Amniotic stem cell (primary cell): ENCODE measurements at regions not wholly inside any gene's neighbourhood (a gene's known extent, or its start where the extent isn't known, plus 50 kb on each side); places are given as distances from the start of the nearest gene placed in this dataset.
"Not testable (repeated sequence)": the region's sequence is repeated elsewhere in the genome, so short reads cannot be mapped to it uniquely, and the experiment has no call there.

ENCODE experiments used
- DNase-seq: peaks from one replicate; lab custom pipeline; 2025; lab: John Stamatoyannopoulos, UW

DNA sequence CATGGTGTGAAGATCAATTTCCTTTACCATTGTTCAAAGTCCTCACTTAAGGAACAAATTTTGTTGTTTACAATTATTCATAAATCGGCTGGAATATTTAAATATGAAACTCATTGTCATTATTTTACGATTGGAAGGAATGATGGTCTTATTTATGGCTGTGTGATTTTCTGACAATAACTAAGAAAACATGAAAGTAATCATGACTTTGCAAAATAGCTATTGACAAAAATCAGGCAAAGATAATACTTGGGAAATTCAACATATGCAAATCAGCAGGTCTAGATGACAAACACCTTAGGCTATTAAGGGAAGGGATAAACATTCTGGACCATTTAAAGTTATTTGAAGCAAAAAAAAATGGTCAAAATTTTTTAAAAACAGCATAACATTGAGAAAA is 654.8 kb upstream of the CNTN5 start:
- no peak for DNase-seq

DNA sequence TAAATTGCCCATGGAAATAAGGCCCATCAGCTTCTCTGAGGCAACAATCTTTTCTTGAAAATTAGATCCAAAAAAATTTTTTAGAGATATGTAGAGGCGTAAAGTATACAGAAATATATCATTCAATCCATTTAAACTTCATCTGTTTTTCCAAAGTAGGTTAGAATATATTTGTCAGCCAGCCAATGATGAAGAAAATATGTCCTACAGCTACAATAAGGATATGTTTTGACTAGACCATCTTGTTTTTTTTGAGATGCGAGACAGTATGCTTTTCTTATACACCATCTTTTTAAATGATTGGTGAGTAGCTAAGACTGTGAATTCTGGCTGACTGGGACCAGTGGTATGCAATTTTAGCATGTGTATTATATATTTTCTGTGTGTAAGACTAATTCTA is 630.4 kb upstream of the CNTN5 start:
- DNase-seq, result no peak

DNA sequence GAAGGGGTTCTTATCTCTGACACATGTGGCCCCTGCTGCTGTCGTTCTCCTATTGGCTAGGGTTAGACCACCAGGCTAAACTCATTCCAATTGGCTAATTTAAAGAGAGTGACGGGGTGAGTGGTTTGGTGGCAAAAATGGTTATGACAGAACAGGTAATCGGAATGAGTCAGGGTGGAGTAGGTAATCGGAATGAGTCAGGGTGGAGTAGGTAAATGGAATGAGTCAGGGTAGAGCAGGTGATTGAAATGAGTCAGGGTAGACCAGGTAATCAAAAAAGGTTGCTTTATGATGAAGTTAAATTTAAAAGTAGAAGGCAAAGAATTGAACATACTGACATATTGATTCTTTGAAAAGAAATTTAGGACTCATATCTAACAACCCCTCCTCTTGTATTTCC is 626.2 kb upstream of the CNTN5 start:
- not testable (repeated sequence) for DNase-seq

DNA sequence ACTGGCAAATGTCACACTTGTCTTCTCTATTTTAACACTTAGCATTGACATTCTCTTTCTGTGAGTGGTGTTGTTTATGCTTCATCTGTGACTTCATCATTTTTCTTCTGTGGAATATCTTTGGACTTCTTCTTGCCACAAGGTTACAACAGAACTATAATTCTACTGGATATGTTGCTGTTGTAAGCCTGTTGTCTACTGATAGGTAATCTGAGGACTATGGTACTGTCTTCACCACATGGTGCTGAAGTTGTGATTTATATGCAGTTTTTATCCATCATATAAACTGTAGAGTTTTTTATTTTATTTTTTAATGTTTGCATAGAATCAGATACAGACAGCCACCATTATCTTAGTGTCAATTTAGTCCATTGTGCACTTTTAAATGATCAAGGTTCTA is 622.2 kb upstream of the CNTN5 start:
- DNase-seq, result no peak

DNA sequence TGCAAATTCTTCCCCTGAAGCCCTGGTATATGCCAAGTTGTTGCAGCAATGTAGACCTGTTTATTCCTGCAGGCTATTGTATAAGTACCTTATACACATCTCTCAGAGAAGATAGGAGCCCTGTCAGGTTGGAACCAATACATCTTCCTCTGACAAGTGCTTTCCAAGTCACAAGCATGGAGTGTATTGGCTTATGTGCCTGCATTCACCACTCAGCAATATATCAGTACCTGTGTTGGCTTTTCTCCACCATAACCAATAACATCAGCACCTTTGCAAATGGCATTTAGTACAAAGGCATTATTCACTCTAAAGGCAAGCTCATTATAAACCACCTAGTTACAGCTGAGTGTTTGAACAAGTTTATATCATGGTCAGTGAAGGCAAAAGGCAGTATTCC is 611.7 kb upstream of the CNTN5 start:
- DNase-seq, result no peak

DNA sequence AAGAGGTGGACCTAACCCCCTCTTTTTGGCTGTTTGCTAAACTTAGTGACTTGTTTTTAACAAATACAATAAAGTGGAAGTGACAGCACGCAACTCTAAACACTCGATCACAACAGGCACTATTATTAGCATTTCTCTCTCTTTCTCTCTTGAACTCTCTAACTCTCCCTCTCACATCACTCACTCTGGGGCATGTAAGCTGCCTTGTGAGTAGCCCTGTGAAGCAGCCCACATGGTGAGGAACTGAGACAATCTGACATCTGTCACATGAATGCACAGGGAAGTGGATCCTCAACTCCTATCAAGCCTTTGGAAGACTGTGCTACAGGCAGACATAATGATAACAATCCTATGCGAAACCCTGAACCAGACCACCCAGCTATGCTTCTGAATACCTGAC is 609.0 kb upstream of the CNTN5 start:
- no peak for DNase-seq

DNA sequence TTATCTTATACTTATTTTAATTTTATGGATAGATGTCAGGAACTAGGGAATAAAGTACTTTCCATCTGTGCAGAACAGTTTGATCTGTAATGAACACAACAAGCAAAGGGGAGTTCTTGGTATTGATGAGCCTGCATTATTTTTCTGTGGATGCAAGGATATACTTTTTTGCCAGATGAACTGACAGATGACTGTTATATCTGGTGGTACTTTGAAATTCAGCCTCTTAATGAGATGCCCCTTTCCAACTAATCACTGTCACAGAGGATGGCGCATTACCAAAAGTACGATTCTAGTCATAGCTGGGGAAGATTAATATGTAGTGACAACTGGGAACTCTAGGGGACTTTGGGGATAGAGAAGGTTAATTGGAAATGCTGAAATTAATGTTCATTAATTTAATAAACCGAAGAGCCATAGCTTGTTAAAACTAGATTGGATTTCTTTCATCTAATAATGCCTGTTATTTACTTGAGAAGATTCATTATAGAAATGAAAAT is 603.4 kb upstream of the CNTN5 start:
- no peak for DNase-seq

DNA sequence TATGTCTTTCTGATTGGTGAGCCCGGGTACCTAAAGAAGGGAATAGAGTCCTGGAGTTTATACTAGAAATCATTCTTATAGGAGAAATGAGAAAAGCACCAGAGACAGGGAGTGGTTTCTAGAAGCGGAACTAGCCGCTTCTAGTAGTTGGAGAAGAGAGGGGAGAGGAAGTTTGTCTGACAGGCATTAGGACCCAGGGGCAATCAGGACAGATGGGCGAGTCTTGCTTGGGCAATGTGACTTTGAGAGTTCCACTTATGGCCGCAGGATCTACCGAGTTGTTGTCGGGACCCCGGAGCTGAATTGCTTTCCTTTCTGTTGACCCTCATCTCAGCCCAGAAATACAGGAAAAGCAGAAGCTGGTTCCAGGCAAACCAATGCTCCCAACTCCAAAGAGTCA is 596.8 kb upstream of the CNTN5 start:
- no peak for DNase-seq

DNA sequence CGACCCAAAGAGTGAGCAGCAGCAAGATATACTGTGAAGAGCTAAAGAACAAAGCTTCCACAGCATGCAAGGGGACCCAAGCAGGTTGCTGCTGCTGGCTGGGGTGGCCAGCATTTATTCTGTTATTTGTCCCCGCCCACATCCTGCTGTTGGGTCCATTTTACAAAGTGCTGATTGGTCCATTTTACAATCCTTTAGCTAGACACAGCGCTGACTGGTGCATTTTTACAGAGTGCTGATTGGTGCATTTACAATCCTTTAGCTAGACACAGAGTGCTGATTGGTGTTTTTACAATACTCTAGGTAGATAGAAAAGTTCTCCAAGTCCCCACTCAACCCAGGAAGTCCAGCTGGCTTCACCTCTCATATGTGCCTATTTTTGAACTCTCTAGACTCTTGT is 596.0 kb upstream of the CNTN5 start:
- DNase-seq, result not testable (repeated sequence)

DNA sequence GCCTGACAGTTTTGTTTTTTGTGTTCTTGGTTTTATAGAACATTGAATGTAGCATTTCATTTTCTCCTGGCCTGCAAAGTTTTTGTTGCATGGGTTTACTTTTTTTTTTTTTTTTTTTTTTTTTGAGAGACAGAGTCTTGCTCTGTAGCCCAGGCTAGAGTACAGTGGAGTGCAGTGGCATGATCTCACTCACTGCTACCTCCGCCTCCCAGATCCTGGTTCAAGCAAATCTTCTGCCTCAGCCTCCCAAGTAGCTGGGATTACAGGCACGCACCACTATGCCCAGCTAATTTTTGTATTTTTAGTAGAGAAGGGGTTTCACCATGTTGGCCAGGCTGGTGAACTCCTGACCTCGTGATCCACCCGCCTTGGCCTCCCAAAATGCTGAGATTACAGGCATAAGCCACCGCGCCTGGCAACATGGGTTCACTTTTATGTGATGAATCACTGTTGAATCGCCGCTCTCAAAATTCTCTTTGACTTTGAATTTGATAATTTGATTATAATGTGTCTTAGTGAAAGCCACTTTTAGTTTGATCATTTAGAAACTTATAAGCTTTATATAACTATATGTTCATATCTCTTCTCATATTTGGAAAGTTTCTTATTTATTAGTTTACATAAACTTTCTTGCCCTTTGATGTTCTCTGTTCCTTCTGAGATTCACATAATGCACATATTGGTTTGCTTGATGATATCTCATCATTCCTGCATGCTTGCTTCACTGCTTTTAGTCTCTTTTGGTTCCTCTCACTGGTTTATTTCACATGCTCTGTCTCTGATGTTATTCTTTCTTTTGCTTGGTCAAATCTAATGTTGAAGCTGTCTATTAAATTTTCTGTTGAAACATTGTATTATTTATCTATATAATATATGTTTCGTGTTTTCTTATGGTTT is 589.0 kb upstream of the CNTN5 start:
- DNase-seq, result no peak

DNA sequence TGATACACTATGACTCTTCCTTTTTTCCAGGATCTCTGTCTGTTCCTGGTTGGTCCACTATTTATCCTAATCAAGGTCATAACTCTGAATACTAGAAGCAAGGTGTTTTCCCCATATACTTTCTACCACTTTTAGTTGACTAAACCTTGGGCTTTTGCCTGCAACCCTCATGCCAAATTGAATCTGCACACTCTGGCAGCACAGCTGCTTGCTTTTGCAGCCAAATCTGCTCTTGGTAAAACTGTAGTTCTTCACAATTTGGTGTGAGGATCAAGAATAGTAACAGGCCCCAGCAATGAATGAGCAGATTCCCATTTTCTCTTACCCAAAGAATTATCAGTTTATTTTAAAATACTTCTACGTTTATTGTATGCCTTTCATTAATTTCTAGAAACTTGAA is 586.5 kb upstream of the CNTN5 start:
- DNase-seq, result no peak

DNA sequence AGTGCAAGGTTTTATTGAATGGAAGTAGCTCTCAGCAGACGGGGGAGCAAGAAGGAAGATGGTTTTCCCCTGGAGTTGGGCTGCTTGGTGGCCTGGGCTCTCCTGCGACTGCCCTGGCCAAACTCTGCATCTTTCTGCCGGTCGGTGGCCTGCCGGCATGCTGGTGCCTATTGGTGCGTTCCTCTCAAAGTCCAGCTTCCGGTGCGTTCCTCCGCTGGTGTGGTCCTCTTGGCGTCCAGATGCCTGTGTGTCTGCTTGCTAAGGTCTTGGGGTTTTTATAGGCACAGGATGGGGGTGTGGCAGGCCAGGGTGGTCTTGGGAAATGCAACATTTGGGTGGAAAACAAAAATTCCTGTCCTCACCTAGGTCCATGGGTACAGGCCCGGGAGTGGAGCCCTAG is 567.4 kb upstream of the CNTN5 start:
- no peak for DNase-seq

DNA sequence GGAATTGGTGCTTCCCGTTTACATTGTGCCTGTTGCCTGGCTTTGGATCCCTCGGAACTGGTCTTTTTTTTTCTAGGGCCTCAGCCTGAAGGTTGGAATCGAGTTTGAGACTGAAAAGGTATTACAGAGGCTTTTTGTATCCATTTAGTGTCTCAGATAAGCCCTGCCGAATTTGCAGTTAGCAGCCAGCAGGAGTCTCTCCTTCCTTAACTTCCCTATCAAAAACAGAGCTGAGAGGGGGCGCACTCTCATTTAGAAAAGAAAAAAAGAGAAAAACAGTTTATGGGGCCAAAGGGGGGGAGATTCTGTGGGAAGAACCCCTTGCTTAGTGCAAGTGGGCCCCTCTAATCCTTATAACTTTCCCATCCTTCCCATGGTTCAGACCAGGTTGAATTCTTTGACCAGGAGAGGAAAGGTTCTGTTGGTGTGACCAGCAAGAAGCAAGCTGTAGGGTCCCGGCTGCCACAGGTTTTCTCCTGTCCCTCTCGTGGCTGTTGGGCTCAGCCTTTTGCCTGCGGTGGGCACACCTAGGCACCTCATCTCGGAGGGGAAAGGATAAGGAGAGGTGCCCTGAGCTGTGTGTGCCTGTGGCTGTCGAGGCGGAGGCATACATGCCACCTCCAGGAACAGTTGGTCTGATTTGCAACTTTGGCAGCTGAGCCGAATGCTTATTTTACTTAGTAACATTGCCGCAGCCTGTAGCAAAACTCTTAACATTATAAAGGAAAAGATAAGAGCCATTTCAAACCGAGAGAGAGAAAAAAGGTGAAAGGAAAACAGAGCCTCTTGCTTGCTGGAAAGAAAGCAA is 565.0 kb upstream of the CNTN5 start:
- no peak for DNase-seq

DNA sequence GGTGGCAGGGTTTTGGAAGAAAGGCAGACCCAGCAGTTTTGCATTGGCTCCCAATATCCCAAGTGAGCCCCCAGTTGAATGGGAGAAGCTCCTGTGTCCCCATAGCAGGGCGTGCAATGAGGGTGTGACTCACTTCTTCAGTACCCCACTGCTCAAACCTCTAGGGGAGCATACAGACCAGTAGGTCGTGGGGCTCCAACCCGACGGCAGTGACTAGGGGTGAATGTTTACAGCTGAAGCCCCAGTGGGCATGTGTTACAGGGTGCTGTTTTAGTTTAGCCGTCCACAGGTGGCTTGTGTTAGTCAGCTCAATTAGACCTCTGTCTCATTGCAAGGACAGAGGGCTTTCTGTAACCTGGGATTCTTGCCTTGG is 564.5 kb upstream of the CNTN5 start:
- no peak for DNase-seq

DNA sequence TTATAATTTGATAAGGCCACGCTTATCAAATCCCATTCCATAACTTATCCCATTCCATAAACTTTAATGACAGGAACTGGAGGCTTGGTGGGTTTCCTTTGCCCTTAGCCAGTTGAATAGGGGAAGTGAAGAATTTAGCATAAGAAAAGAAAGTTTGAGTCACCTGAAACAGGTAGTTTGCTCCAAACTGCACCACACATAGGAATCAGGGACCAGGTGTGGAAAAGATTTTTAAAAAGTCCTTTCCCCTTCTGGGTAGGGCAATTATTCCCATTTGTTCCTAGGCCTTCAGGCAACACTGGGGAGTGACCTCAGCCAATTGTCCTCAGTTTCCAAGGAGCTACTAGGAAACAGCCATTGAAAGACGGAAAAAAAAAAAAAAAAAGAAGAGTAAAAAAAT is 525.7 kb upstream of the CNTN5 start:
- no peak for DNase-seq

DNA sequence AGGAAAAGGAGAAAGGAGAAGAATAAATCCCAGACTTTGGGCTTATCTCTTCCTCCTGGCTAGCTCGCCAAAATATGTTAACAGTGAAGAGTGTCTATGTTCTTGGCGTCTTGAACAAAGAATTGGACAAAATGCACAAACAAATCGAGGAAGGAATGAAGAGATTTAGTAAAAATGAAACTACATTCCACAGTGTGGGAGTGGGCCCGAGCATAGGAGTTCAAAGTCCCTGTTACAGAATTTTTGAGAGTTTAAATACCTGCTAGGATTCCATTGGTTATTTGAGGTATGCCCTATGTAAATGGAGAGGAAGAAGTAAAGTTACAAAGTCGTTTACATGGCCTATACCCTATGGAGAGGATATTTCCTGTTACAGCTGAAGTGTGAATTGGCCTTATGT is 525.1 kb upstream of the CNTN5 start:
- no peak for DNase-seq

DNA sequence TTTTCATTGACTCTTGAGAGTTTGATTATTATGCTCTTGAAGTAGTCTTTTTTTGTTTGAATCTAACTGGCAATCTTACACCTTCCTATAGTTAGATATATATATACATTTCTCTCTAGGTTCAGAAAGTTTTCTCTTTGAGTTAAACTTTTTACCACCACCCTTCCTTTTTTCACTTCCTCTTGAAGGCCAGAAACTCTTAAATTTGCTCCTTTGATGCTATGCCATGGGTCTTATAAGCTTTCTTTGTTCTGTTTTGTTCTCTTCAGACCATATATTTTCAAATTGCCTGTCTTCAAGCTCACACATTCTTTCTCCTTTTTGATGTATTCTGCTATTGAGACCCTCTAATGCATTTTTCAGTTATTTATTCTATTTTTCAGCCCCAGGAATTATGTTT is 513.5 kb upstream of the CNTN5 start:
- no peak for DNase-seq

DNA sequence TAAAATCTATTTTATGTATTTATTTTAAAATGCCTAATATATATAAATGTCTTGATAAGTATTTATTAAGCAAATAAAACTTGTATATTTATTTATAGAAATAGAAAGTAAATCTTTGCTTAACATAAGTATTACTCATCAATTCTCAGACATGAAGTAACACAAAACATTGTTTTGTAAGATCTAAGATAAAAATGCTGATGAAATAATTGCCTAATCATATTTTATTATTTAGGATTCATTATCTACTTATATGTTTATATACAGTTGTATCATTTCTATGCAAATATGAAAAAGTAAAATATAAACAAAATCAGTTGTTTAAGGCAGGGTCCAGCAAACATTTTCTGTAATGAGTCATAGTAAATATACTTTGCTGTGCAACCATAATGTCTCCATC is 507.8 kb upstream of the CNTN5 start:
- DNase-seq, result no peak

DNA sequence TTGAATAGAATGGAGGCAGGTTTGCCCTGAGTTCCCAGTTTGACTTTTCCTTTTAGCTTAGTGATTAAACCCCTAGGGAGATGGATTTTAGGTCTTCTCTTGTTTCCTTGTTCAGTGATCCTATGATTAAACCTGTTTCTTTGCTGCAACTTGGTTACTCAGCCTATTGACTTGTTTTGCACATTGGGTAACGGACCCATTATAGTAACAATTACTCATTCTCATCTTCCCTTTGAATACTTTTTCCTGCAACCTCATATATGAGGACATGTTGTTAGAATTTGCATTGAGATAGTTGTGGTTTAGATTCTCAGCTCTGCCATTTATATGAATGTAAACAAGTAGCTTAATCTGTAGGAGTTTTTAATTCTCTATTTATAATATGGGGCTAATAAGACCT is 489.2 kb upstream of the CNTN5 start:
- DNase-seq, result no peak

DNA sequence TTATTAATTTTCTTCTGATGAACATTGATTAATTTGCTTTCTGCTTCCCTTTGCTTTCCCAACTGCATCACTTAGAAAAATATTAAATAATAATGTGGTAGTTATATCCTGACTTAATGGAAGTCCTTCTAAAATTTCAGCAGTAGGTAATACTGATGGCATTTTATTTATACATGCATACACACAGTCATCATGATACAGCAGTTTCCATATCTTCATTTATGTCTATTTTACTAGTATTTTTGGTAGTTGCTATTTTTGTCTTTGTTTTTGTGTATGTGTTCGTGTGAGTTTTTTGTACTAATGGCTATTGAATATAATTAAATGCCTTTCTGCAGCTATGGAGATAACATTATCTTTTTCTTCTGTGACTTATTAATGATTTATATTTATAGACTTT is 484.7 kb upstream of the CNTN5 start:
- DNase-seq, result no peak

DNA sequence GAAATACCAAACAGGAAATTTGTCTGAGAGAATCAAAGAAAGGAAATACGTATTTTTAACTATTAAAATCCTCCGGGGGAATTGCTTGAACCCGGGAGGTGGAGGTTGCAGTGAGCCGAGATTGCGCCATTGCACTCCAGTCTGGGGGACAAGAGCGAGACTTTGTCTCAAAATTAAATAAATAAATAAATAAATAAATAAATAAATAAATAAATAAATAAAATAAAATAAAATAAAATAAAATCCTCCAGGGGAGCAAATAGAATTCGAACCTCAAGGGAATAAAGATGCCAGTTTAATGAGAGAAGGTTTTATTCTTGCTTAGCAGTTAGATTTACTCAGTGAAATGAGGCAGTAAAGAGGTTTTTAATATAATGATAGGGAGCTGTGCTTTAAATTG is 482.4 kb upstream of the CNTN5 start:
- not testable (repeated sequence) for DNase-seq

DNA sequence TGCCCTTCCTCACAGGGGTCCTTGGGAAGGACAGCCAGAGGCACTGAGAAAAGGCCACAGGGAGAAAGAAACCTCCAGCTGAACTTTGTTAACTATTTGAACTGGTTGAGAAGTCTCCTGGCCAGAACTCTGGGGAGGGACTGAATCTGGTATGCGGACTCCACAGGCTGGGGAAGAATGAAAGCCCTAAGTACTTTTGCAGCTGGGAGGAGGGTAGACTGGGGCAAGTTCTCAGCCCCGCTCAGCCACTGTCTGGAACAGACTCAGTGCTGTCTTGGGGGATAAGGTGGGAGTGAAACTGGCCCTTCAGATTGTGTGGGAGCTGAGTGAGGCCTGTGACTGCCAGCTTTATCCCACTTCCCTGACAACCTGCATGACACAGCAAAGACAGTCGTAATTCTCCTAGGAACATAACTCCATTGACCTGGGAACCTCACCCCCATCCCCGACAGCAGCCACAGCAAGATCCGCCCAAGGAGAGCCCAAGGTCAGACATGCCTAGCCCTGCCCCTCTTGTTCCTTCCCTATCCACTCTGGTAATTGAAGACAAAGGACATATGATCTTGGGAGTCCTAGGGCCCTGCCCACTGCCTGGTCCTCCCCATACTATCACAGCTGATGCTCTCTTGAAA is 475.1 kb upstream of the CNTN5 start:
- DNase-seq, result no peak

DNA sequence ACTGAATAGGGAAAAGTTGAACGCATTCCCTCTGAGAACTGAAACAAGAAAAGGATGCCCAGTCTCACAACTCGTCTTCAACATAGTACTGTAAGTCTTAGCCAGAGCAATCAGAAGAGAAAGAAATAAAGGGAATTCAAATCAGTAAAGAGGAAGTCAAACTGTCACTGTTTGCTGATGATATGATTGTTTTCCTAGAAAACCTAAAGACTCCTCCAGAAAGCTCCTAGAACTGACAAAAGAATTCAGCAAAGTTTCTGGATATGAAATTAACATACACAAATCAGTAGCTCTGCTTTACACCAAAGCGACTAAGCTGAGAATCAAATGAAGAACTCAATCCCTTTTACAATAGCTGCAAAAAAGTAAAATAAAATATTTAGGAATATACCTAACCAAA is 471.2 kb upstream of the CNTN5 start:
- no peak for DNase-seq
